CD4-positive, alpha-beta T cell (primary cell): ENCODE measurements at regions not wholly inside any gene's neighbourhood (a gene's known extent, or its start where the extent isn't known, plus 50 kb on each side); places are given as distances from the start of the nearest gene placed in this dataset.
"Not testable (repeated sequence)": the region's sequence is repeated elsewhere in the genome, so short reads cannot be mapped to it uniquely, and the experiment has no call there.

Experiments used
- ATAC-seq: fragments of 200-7000 bp; cut with Tn5 transposase; one replicate; pipeline ENCODE4 v1.10.0; 2022; ENCODE audit warnings: mild to moderate bottlenecking; ENCODE audit not compliant: poor library complexity
- CTCF ChIA-PET: fragments of 350-600 bp; sonication (Branson Sonifier 250); formaldehyde crosslinking; loops from one replicate; lab custom pipeline; 2021; ENCODE audit warnings: antibody characterized with exemption, inconsistent platforms; lab: Charles Lee
- POLR2A ChIA-PET: fragments of 350-600 bp; sonication (Branson Sonifier 250); formaldehyde crosslinking; loops from one replicate; lab custom pipeline; 2021; ENCODE audit warnings: antibody characterized with exemption, inconsistent platforms; lab: Charles Lee
- DNase-seq, 14 experiments: peaks; one replicate each; pipeline ENCODE4 v3.0.0-alpha.2; 2013 to 2020; ENCODE audit warnings: mixed read lengths in 2 of 14
- H3K27ac ChIP-seq, 2 donors: one replicate each; pipeline versions ENCODE4 v1.5.1 to v1.7.0; 2013; ENCODE audit warnings: low read length in 2 of 2, low read depth in 1 of 2, mild to moderate bottlenecking in 1 of 2
- H3K27me3 ChIP-seq, 2 experiments: 1 replicate in 1 of 2; 2 replicates in 1 of 2; pipeline versions ENCODE4 v1.6.1 to v1.7.0; 2013; ENCODE audit warnings: low read length in 2 of 2, control low read depth in 1 of 2, mild to moderate bottlenecking in 1 of 2, moderate library complexity in 1 of 2; ENCODE audit not compliant: insufficient read depth in 2 of 2, control insufficient read depth in 1 of 2
- H3K36me3 ChIP-seq: one replicate; pipeline ENCODE4 v1.6.1; 2013; ENCODE audit warnings: low read length, control low read depth; ENCODE audit not compliant: insufficient read depth
- H3K4me1 ChIP-seq: one replicate; pipeline ENCODE4 v1.6.1; 2013; ENCODE audit warnings: low read length, control low read depth; ENCODE audit not compliant: insufficient read depth
- H3K4me3 ChIP-seq: one replicate; pipeline ENCODE4 v1.5.1; 2013; ENCODE audit warnings: mild to moderate bottlenecking, low read length, moderate library complexity
- H3K9me3 ChIP-seq, 2 experiments: 1 replicate in 1 of 2; 2 replicates in 1 of 2; pipeline versions ENCODE4 v1.6.1 to v1.7.0; 2013; ENCODE audit warnings: low read length in 2 of 2, mild to moderate bottlenecking in 2 of 2, control low read depth in 1 of 2, moderate library complexity in 1 of 2; ENCODE audit not compliant: control insufficient read depth in 1 of 2, insufficient read depth in 1 of 2
- H3K27ac Mint-ChIP-seq: one replicate; pipeline ENCODE4 v1.8.0; 2020; ENCODE audit warnings: mixed read lengths
- H3K27me3 Mint-ChIP-seq: one replicate; pipeline ENCODE4 v1.8.0; 2021; ENCODE audit warnings: mixed read lengths
- H3K36me3 Mint-ChIP-seq: one replicate; pipeline ENCODE4 v1.8.0; 2021; ENCODE audit warnings: low read depth, mixed read lengths
- H3K4me1 Mint-ChIP-seq: one replicate; pipeline ENCODE4 v1.8.0; 2021; ENCODE audit warnings: low read depth, mixed read lengths
- H3K4me3 Mint-ChIP-seq: one replicate; pipeline ENCODE4 v1.8.0; 2020; ENCODE audit warnings: mild to moderate bottlenecking, mixed read lengths
- H3K9me3 Mint-ChIP-seq: one replicate; pipeline ENCODE4 v1.8.0; 2020; ENCODE audit warnings: mixed read lengths
- intact Hi-C, 2 experiments: fragments of 100-400 bp; cut with DNase I in 1 of 2; cut with micrococcal nuclease in 1 of 2; formaldehyde crosslinking; loops; one replicate each; pipeline versions ENCODE4 v1.15.1 to v1.9.0; 2023 to 2025; cut with DNase I, micrococcal nuclease
- TF ChIP-seq, protein P1 (sequence below): fragments of 200-600 bp; IDR thresholded peaks from one replicate; pipeline ENCODE4 v1.8.0; 2022; ENCODE audit warnings: antibody characterized with exemption, mild to moderate bottlenecking

DNA sequence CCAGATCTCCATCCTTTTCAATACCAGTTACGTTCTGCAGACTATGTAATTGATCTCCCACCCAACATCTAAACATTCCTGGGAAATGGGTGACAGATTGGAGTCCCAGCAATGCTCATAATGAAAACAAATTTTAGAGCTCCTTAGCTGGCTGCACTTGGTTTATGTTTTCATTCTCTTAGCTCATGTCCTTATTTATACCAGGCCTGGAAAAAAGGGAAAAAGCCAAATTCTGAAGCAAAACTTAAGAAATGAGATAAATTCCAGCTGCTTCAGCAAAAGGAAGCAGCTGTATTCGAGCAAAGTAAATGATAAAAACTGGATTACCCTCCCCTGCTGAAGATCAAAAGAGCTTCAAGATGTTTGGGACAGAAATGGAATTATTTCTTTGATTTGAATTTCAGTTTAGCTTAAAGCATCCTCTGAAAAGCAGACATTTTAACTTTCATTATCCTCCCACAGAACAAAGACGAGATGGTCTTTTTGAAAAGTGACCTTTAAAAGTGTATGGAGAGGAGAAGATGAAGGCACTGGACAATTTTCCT is 196.5 kb upstream of the THUMPD2 start:
- Mint-ChIP-seq H3K4me3 (no peak overlapping the region), H3K27me3 (no peaks in the 10 kb centered on the region), H3K36me3 (no peaks in the 10 kb centered on the region), H3K4me1 (no peaks in the 10 kb centered on the region), H3K9me3 (peaks cover 4% of the 10 kb centered on the region), H3K27ac (no peak overlapping the region)
- intact Hi-C loops, result no loop called here
- CTCF ChIA-PET, result no interaction called here
- H3K4me3 ChIP-seq, result no peak overlapping the region
- H3K36me3 ChIP-seq, result no peaks in the 10 kb centered on the region
- TF ChIP-seq, protein P1, sequence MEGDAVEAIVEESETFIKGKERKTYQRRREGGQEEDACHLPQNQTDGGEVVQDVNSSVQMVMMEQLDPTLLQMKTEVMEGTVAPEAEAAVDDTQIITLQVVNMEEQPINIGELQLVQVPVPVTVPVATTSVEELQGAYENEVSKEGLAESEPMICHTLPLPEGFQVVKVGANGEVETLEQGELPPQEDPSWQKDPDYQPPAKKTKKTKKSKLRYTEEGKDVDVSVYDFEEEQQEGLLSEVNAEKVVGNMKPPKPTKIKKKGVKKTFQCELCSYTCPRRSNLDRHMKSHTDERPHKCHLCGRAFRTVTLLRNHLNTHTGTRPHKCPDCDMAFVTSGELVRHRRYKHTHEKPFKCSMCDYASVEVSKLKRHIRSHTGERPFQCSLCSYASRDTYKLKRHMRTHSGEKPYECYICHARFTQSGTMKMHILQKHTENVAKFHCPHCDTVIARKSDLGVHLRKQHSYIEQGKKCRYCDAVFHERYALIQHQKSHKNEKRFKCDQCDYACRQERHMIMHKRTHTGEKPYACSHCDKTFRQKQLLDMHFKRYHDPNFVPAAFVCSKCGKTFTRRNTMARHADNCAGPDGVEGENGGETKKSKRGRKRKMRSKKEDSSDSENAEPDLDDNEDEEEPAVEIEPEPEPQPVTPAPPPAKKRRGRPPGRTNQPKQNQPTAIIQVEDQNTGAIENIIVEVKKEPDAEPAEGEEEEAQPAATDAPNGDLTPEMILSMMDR, result no peak
- ATAC-seq (no peak), DNase-seq (no peak)
- no peaks in the 10 kb centered on the region for H3K27me3 ChIP-seq
- no peaks in the 10 kb centered on the region for H3K9me3 ChIP-seq
- no peak overlapping the region for H3K27ac ChIP-seq
- H3K4me1 ChIP-seq, result no peaks in the 10 kb centered on the region
- POLR2A ChIA-PET, result no interaction called here

DNA sequence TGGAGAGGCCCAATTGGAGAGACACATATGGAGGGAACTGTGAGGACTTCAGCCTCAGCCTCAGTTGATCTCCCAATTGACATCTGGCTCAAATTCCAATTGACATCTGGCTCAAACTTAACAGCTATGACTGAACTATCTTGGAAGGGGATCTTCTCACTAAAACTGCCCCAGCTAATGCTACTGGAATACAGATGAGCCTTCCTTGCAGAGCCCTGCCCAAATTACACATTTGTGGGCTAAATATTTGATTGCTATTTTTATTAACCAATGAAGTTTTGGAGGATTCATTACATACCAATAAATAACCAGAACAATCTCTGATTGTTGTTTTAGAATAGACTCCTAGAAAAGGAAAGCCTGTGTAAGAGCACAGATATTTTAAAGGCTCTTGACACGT is 189.0 kb upstream of the THUMPD2 start:
- no peaks in the 10 kb centered on the region for H3K36me3 Mint-ChIP-seq
- H3K4me1 ChIP-seq, result no peaks in the 10 kb centered on the region
- H3K27ac Mint-ChIP-seq, result no peak overlapping the region
- no peaks in the 10 kb centered on the region for H3K9me3 ChIP-seq
- no peaks in the 10 kb centered on the region for H3K27me3 ChIP-seq
- intact Hi-C loops, result no loop called here
- DNase-seq, result no peak
- H3K4me1 Mint-ChIP-seq, result no peaks in the 10 kb centered on the region
- no peak overlapping the region for H3K4me3 Mint-ChIP-seq
- ChIA-PET CTCF (no interaction called here), POLR2A (no interaction called here)
- TF ChIP-seq, protein P1, result no peak
- H3K27ac ChIP-seq, result no peak overlapping the region
- no peaks in the 10 kb centered on the region for H3K36me3 ChIP-seq
- no peaks in the 10 kb centered on the region for H3K9me3 Mint-ChIP-seq
- H3K4me3 ChIP-seq, result no peak overlapping the region
- H3K27me3 Mint-ChIP-seq, result no peaks in the 10 kb centered on the region
- no peak for ATAC-seq

DNA sequence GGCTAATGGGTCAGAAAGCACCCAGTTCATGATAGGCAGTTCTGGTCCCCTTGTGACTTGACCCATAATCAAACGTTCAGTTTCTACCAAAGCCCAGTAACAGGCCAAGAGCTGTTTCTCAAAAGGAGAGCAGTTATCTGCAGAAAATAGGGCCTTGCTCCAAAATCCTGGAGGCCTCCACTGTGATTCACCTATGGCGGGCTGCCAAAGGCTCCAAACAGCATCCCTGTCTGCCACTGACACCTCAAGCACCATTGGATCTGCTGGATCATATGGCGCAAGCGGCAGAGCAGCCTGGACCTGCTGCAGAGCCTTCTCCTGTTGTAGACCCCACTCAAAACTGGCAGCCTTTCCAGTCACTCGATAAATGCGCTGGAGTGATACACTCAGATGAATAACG is 181.6 kb upstream of the THUMPD2 start:
- CTCF ChIA-PET, H3K4me1 Mint-ChIP-seq, H3K27me3 Mint-ChIP-seq, intact Hi-C loops, H3K36me3 ChIP-seq, H3K9me3 Mint-ChIP-seq, H3K4me3 ChIP-seq, H3K4me3 Mint-ChIP-seq, H3K4me1 ChIP-seq, DNase-seq, ATAC-seq, H3K36me3 Mint-ChIP-seq, H3K27ac Mint-ChIP-seq, H3K27ac ChIP-seq, POLR2A ChIA-PET, H3K9me3 ChIP-seq, H3K27me3 ChIP-seq: not testable (repeated sequence)

DNA sequence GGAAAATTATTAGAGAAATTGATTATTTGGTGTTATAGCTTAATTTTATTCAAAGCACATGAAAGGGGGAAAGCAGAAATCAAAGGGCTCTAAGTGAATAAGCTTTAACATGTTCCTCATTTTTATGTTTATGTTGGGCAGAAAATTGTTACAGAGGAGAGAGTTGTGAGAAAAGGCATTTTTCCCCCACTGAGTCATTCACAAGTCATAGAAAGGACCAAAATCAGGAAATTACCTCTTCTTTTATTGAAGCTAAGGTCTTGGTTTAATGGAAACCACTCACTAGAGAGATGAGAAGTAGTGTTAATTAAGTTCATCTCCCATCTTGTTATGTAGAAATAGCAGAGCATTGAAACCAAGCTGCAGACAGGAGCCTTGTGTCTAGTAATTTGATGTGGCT is 175.3 kb upstream of the THUMPD2 start:
- H3K27me3 ChIP-seq, result no peaks in the 10 kb centered on the region
- no peaks in the 10 kb centered on the region for H3K4me1 ChIP-seq
- POLR2A ChIA-PET, result no interaction called here
- Mint-ChIP-seq H3K36me3 (no peaks in the 10 kb centered on the region), H3K4me1 (no peaks in the 10 kb centered on the region), H3K9me3 (no peaks in the 10 kb centered on the region), H3K4me3 (no peak overlapping the region), H3K27ac (no peak overlapping the region), H3K27me3 (no peaks in the 10 kb centered on the region)
- intact Hi-C loops, result no loop called here
- CTCF ChIA-PET, result no interaction called here
- TF ChIP-seq, protein P1, result no peak
- ATAC-seq, result no peak
- DNase-seq, result no peak
- H3K9me3 ChIP-seq, result no peaks in the 10 kb centered on the region
- H3K4me3 ChIP-seq, result no peak overlapping the region
- no peaks in the 10 kb centered on the region for H3K36me3 ChIP-seq
- no peak overlapping the region for H3K27ac ChIP-seq
